GM12872 (cell line): ENCODE measurements at regions not wholly inside any gene's neighbourhood (a gene's known extent, or its start where the extent isn't known, plus 50 kb on each side); places are given as distances from the start of the nearest gene placed in this dataset.

Source experiments
- CTCF ChIP-seq: IDR thresholded peaks from 3 replicates; pipeline ENCODE4 v1.5.1; 2011; ENCODE audit warnings: low read depth, mild to moderate bottlenecking, low read length, moderate library complexity; ENCODE audit not compliant: insufficient read depth

DNA sequence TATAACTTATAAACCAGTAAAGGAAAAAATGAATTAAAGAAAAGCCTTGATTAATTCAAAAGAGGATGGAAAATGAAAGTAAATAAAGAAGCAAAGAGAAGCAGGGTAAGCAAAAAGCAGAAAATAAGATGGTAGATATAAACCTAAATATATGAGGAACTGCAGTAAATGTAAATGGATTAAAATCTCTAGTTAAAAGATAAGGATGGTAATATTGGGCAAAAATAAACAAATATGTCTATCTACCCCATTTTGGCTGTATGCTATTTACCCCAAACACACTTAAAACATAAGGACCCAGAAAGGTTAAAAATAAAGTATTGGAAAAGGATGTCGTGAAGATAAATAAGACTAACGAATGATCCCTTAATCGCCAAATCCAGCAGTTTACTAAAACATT is 161.9 kb downstream of the FOXD2 start:
- no peak for TF ChIP-seq CTCF

GRCh38 chr1:47608296-47608875 is 170.5 kb downstream of the FOXD2 start:
- no peak for TF ChIP-seq CTCF

DNA sequence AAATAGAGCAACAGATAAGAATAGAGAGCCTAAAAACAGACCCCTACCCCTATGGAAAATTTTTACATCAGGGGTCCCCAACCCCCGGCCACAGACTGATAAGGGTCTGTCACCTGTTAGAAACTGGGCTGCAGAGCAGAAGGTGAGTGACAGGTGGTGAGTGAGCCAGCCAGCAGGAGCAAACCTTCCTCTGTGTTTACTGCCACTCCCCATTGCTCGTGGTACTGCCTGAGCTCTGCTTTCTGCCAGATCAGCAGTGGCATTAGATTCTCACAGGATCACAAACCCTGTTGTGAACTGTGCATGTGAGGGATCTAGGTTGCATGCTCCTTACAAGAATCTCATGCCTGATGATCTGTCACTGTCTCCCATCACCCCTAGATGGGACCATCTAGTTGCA is 174.1 kb downstream of the FOXD2 start:
- no peak for TF ChIP-seq CTCF

- TF ChIP-seq CTCF, result no peak
Observed at GRCh38 chr1:47612819-47613218, 175.0 kb downstream of the FOXD2 start.

DNA sequence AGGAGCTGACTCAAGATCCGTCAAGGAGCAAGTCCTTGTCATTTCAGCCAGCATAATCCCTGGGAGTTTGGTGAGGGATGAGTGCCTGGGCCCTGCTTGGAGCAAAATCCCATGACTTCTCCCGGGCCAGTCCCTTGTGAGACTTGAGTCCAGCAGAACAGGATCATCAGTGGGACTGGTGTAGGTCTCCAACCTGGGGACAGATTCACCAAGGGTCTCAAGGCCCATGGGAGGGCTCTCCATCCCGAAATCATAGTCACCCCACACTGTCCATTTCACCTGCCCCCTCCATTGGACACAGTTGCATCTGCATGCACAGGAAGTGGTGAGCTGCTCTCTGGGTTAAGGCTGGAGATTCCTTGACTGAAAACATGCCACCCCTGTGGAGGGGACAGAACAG is 178.2 kb downstream of the FOXD2 start:
- TF ChIP-seq CTCF, result no peak

DNA sequence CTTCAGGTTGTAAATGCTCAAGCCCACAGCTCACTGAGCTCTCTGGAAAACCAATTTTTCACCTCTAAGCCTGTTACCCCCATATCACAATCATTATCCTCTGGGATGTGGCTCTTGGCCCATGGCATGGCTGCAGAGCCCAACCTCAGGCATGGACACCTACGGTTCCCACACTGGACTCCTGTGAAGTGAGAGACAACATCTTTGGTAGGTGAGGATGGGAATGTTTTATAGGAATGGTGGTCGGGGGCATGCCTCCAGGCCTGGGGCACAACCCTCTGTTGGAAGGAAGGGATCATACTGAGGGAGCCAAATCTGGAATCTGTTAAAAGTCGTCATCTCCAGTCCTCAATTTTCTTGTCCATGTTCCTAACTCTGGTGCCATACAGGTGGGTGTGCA is 179.1 kb downstream of the FOXD2 start:
- no peak for TF ChIP-seq CTCF

DNA sequence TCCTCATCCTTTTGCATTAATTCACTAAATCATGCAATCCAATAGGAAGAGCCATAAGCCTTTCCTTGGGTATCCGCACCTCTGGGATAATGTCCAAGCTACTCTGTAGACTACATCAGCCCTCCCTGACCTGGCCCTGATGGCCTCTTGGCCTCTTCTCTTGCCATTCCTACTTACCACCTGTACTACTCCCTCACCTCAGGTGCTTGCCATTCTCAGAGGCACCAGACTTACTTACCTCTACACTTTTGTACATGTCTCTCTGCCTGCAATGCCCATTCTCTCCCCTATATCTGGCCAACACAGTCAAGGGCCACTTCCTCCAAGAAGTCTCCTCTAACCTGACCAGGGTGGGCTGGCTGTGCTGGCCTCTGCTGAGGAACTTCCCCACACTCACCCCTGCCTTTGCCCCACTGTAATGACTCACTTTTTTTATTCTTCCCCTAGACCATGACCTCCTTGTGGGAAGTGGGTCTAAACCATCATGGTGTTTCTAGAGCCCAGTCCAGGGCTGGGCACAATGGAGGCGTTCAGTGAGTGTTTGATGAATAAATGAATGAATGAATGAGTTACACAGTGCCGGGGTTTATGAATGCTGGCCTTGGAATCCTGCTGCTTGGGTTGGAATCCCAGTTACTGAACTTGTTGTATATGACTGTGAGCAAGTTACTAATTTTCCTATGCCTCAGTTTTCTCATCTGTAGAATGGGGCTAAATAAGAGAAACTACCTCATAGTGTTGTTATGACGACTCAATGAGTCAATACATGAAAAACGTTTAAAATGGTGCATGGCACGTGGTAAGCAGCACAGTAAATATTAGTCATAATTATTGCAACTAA is 179.8 kb downstream of the FOXD2 start:
- TF ChIP-seq CTCF, result no peak
